Thyroid gland (tissue), 4 donors: ENCODE measurements at regions not wholly inside any gene's neighbourhood (a gene's known extent, or its start where the extent isn't known, plus 50 kb on each side); places are given as distances from the start of the nearest gene placed in this dataset.

Experiments
- POLR2A ChIP-seq, 2 donors: fragments of 450-650 bp; IDR thresholded peaks; one replicate each; pipeline ENCODE4 v1.6.1; 2017; ENCODE audit warnings: antibody characterized with exemption in 2 of 2, mild to moderate bottlenecking in 2 of 2, moderate library complexity in 1 of 2
- TF ChIP-seq, protein P1 (sequence below), 6 experiments: fragments of 200-600 bp in 3 of 6; fragments of 450-650 bp in 3 of 6; sonication (generic) in 3 of 6; IDR thresholded peaks; one replicate each; pipeline ENCODE4 v1.5.1; 2016 to 2019; ENCODE audit warnings: antibody characterized with exemption in 6 of 6, mild to moderate bottlenecking in 2 of 6, inconsistent platforms in 1 of 6, moderate library complexity in 1 of 6

- TF ChIP-seq, protein P1, sequence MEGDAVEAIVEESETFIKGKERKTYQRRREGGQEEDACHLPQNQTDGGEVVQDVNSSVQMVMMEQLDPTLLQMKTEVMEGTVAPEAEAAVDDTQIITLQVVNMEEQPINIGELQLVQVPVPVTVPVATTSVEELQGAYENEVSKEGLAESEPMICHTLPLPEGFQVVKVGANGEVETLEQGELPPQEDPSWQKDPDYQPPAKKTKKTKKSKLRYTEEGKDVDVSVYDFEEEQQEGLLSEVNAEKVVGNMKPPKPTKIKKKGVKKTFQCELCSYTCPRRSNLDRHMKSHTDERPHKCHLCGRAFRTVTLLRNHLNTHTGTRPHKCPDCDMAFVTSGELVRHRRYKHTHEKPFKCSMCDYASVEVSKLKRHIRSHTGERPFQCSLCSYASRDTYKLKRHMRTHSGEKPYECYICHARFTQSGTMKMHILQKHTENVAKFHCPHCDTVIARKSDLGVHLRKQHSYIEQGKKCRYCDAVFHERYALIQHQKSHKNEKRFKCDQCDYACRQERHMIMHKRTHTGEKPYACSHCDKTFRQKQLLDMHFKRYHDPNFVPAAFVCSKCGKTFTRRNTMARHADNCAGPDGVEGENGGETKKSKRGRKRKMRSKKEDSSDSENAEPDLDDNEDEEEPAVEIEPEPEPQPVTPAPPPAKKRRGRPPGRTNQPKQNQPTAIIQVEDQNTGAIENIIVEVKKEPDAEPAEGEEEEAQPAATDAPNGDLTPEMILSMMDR (IDR thresholded peaks at IDR 0.05): no peak
- no peak for TF ChIP-seq POLR2A (IDR thresholded peaks at IDR 0.05)
These were observed 1023.6 kb upstream of the HS3ST1 start for GRCh38 chr4:12452291-12452690.
